Smooth muscle cell (in vitro differentiated cells): ENCODE measurements at regions not wholly inside any gene's neighbourhood (a gene's known extent, or its start where the extent isn't known, plus 50 kb on each side); places are given as distances from the start of the nearest gene placed in this dataset.

Experiments used
- DNase-seq: peaks from one replicate; lab custom pipeline; 2025; ENCODE audit not compliant: unreplicated experiment; lab: John Stamatoyannopoulos, UW
- H2AFZ ChIP-seq: fragments of 200-600 bp; sonication (generic); 2 replicates; pipeline ENCODE4 v1.6.0; 2016; ENCODE audit warnings: antibody characterized with exemption, low read depth, mild to moderate bottlenecking
- H3F3A ChIP-seq: fragments of 200-600 bp; sonication (generic); 2 replicates; pipeline ENCODE4 v1.6.0; 2017; ENCODE audit warnings: antibody characterized with exemption, low read depth
- H3K27ac ChIP-seq: fragments of 200-600 bp; sonication (generic); 2 replicates; pipeline ENCODE4 v1.5.1; 2016; ENCODE audit warnings: low read depth, mild to moderate bottlenecking
- H3K27me3 ChIP-seq: fragments of 200-600 bp; sonication (generic); 2 replicates; pipeline ENCODE4 v1.6.1; 2016; ENCODE audit warnings: low read depth, mild to moderate bottlenecking
- H3K36me3 ChIP-seq: fragments of 200-600 bp; sonication (generic); 2 replicates; pipeline ENCODE4 v1.5.1; 2016; ENCODE audit warnings: low read depth
- H3K4me1 ChIP-seq: fragments of 200-600 bp; sonication (generic); 2 replicates; pipeline ENCODE4 v1.5.1; 2016; ENCODE audit warnings: low read depth
- H3K4me2 ChIP-seq: fragments of 200-600 bp; sonication (generic); 2 replicates; pipeline ENCODE4 v1.6.0; 2016; ENCODE audit warnings: mild to moderate bottlenecking
- H3K4me3 ChIP-seq: fragments of 200-600 bp; sonication (generic); 2 replicates; pipeline ENCODE4 v1.5.1; 2016; ENCODE audit warnings: mild to moderate bottlenecking
- H3K79me2 ChIP-seq: fragments of 200-600 bp; sonication (generic); 2 replicates; pipeline ENCODE4 v1.6.0; 2016; ENCODE audit warnings: low read depth, mild to moderate bottlenecking
- H3K9ac ChIP-seq: fragments of 200-600 bp; sonication (generic); 2 replicates; pipeline ENCODE4 v1.6.0; 2016; ENCODE audit warnings: low read depth
- H3K9me3 ChIP-seq: fragments of 200-600 bp; sonication (generic); replicated peaks from 2 replicates; pipeline ENCODE4 v1.5.1; 2016; ENCODE audit warnings: low read depth
- H4K20me1 ChIP-seq: fragments of 200-600 bp; sonication (generic); 2 replicates; pipeline ENCODE4 v1.6.0; 2016; ENCODE audit warnings: low read depth
- WGBS: methylation state at CpG from one replicate; pipeline ENCODE4 v1.1.7; 2016; ENCODE audit warnings: low lambda C conversion rate; 5-methylcytosine and 5-hydroxymethylcytosine counted together
- TF ChIP-seq, protein P1 (sequence below): fragments of 200-600 bp; sonication (generic); IDR thresholded peaks from 2 replicates; pipeline ENCODE4 v1.5.1; 2017; ENCODE audit warnings: borderline replicate concordance, mild to moderate bottlenecking, antibody characterized with exemption; ENCODE audit not compliant: insufficient read depth, poor library complexity, severe bottlenecking

DNA sequence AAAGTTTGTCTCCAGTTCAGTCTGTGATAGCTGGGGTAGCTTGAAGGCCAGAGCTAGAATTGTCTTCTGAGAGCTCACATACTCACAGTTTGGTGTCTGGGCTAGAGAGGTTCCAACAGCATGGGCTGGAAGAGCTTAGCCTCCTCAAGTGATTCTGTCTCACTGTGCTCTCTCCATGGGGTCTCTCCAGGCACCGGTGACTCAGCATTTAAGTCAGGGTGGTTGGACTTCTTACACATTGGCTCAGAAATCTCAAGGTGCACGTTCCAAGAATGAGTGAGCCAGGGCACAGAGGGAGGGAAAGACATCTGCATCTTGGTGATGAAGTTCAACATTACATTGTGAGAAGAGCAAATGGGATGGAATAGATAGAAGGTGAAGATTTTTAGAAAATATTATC is 207.3 kb upstream of the DDX18 start:
- DNase-seq: no peak
- no peaks in the 10 kb centered on the region for H3K79me2 ChIP-seq
- no peak overlapping the region for H3K4me2 ChIP-seq
- TF ChIP-seq, protein P1, sequence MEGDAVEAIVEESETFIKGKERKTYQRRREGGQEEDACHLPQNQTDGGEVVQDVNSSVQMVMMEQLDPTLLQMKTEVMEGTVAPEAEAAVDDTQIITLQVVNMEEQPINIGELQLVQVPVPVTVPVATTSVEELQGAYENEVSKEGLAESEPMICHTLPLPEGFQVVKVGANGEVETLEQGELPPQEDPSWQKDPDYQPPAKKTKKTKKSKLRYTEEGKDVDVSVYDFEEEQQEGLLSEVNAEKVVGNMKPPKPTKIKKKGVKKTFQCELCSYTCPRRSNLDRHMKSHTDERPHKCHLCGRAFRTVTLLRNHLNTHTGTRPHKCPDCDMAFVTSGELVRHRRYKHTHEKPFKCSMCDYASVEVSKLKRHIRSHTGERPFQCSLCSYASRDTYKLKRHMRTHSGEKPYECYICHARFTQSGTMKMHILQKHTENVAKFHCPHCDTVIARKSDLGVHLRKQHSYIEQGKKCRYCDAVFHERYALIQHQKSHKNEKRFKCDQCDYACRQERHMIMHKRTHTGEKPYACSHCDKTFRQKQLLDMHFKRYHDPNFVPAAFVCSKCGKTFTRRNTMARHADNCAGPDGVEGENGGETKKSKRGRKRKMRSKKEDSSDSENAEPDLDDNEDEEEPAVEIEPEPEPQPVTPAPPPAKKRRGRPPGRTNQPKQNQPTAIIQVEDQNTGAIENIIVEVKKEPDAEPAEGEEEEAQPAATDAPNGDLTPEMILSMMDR: no peak
- no peak overlapping the region for H3K27ac ChIP-seq
- WGBS: 44% methylated on average over 2 of the region's 2 CpGs
- no peaks in the 10 kb centered on the region for H4K20me1 ChIP-seq
- no peak overlapping the region for H3K4me3 ChIP-seq
- H3K27me3 ChIP-seq: no peaks in the 10 kb centered on the region
- H3K4me1 ChIP-seq: no peaks in the 10 kb centered on the region
- H3F3A ChIP-seq: no peaks in the 10 kb centered on the region
- H2AFZ ChIP-seq: no peak overlapping the region
- no peak overlapping the region for H3K9ac ChIP-seq
- H3K36me3 ChIP-seq: no peaks in the 10 kb centered on the region
- H3K9me3 ChIP-seq: no peaks in the 10 kb centered on the region

DNA sequence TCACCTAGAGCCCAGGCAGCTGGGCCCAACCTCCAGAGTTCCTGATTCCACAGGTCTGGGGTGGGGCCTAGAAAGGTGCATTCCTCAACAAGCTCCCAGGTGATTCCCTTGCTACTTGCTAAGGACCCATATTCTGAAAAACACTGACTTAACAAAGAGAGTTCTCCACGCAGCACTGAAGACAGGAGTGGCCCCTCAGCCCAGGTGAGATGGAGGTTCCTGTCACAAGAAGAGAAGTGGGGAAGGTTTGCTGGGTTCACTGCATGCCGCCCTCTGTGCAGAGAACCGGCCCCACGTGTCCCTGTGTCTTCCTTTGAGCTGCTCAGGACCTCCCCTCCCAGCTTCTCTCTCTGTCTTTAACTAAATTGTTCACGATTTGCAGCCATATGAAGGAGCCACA is 201.4 kb upstream of the DDX18 start:
- Histone ChIP-seq H3K4me2 (no peak overlapping the region), H2AFZ (no peak overlapping the region), H3F3A (no peaks in the 10 kb centered on the region), H3K9ac (no peak overlapping the region), H3K27ac (no peak overlapping the region), H3K9me3 (no peaks in the 10 kb centered on the region), H3K4me1 (no peaks in the 10 kb centered on the region), H3K79me2 (no peaks in the 10 kb centered on the region), H3K27me3 (no peaks in the 10 kb centered on the region), H4K20me1 (no peaks in the 10 kb centered on the region), H3K36me3 (no peaks in the 10 kb centered on the region), H3K4me3 (no peak overlapping the region)
- TF ChIP-seq, protein P1: no peak
- DNase-seq: no peak
- WGBS: 78% methylated on average over 5 of the region's 5 CpGs

DNA sequence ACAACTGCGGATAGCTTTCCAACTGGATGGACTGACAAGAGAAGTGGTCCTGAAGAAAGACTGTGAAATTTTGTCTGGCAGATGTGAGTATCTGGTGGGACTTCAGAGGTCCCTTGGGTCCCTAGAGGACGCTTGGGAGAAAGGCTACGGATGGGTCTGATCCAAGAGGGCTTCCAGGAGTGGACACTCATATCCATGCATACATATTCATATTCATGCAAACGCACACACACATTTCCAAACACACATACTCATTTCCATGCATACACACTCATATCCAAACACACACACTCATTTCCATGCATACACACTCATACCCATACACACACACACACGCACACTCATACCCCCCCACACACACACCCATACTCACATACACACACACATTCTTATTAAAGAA is 200.2 kb upstream of the DDX18 start:
- Histone ChIP-seq H3K27me3 (no peaks in the 10 kb centered on the region), H2AFZ (no peak overlapping the region), H3K27ac (no peak overlapping the region), H3K4me2 (no peak overlapping the region), H3K79me2 (no peaks in the 10 kb centered on the region), H4K20me1 (no peaks in the 10 kb centered on the region), H3F3A (no peaks in the 10 kb centered on the region), H3K4me3 (no peak overlapping the region), H3K36me3 (no peaks in the 10 kb centered on the region), H3K9ac (no peak overlapping the region), H3K4me1 (no peaks in the 10 kb centered on the region), H3K9me3 (no peaks in the 10 kb centered on the region)
- DNase-seq: no peak
- WGBS: 91% methylated on average over 4 of the region's 5 CpGs
- TF ChIP-seq, protein P1: no peak

DNA sequence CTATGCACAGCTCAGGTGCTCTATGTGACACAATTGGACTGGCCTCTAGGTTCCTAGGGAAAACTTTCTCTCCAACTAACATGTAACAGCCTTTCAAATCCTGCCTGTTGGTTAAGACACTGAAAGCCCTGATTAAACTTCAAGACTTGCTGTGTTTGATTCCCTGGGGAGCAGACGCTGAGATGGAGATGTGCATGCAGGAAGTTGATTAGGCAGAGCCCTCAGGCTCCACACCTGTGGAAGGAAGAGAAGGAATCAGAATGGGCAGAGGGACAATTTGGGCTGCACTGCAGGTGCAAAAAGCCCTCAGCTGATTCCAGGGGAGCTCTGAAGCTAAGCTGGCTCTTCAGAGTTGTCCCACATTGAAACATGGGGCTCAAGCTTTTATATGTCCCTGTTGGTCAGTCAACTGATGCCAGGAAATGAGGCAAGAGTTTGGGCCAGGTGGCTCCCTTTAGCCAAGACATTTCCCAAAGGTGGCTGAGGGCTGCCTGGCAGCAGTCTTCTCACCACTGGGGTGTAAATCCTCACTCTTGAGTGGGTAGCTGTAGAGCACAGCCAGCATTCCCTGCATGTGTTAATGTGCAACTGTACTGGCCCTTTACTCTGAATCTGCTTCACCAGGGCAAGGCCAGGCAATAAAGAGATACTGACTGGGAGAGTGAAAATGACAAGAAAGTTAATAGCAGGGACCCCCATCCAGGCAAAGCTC is 199.5 kb upstream of the DDX18 start:
- no peaks in the 10 kb centered on the region for H3K36me3 ChIP-seq
- H3F3A ChIP-seq: no peaks in the 10 kb centered on the region
- no peaks in the 10 kb centered on the region for H3K9me3 ChIP-seq
- no peak overlapping the region for H3K4me2 ChIP-seq
- H2AFZ ChIP-seq: no peak overlapping the region
- DNase-seq: no peak
- no peaks in the 10 kb centered on the region for H3K4me1 ChIP-seq
- no peak overlapping the region for H3K4me3 ChIP-seq
- H3K27me3 ChIP-seq: no peaks in the 10 kb centered on the region
- 77% methylated on average over 1 of the region's 1 CpG for WGBS
- no peaks in the 10 kb centered on the region for H4K20me1 ChIP-seq
- no peaks in the 10 kb centered on the region for H3K79me2 ChIP-seq
- H3K27ac ChIP-seq: no peak overlapping the region
- no peak overlapping the region for H3K9ac ChIP-seq
- TF ChIP-seq, protein P1: no peak
